Heart left ventricle (tissue), 13 donors: ENCODE measurements at regions not wholly inside any gene's neighbourhood (a gene's known extent, or its start where the extent isn't known, plus 50 kb on each side); places are given as distances from the start of the nearest gene placed in this dataset.

Source experiments
- CTCF ChIP-seq, 12 donors: fragments of 200-600 bp; sonication (generic) in 4 of 12; IDR thresholded peaks; one replicate each; pipeline versions ENCODE4 v1.5.0 to v1.8.0; 2018 to 2022; ENCODE audit warnings: antibody characterized with exemption in 12 of 12, mild to moderate bottlenecking in 5 of 12
- POLR2A ChIP-seq, 2 donors: fragments of 450-650 bp; IDR thresholded peaks; one replicate each; pipeline ENCODE4 v1.6.1; 2017; ENCODE audit warnings: antibody characterized with exemption in 2 of 2, mild to moderate bottlenecking in 2 of 2, moderate library complexity in 2 of 2
- donor health status: ischemic (EF 13 %, LVEDD 7.1; RV severe dilation, severe dysfunction).
- donor health status: DM: no; HTN: yes; CAD: no.
- donor health status: DM: no; HTN: no; CAD: no.
- donor health status: ischemic (EF 25% LVEDD 6.9; RV normal size, moderate dysfunction).
- donor health status: ischemic (EF 25% LVEDD 5.7; RV mildly dilated, moderate dysfunction).
- donor health status: ischemic (EF 35%, LVEDD 5.7; RV mildly dilated, moderate dysfunction).
- donor health status: nonischemic (EF 11% LVEDD 7.7; RV severe dilation, severe dysfunction).
- donor health status: DM: yes; HTN: yes; CAD: no.
- donor health status: PGD.
- donor health status: ischemic (EF 29% LVEDD 5.4; RV normal size, mild dysfunction).
- donor health status: nonischemic (EF 23%, LVEDD 6.1; RV moderate dilation, normal function).

GRCh38 chr12:123041042-123041531 is 60.6 kb downstream of the ARL6IP4 start:
- TF ChIP-seq CTCF (IDR thresholded peaks at IDR 0.05) (no peak), POLR2A (IDR thresholded peaks at IDR 0.05) (no peak)
